Mesenchymal stem cell (in vitro differentiated cells and primary cell): ENCODE measurements at regions not wholly inside any gene's neighbourhood (a gene's known extent, or its start where the extent isn't known, plus 50 kb on each side); places are given as distances from the start of the nearest gene placed in this dataset.

Experiments used
- DNase-seq: peaks from one replicate; pipeline ENCODE4 v3.0.0-alpha.2; 2013
- H2AFZ ChIP-seq: one replicate; pipeline ENCODE4 v1.6.1; 2013; ENCODE audit warnings: low read depth, mild to moderate bottlenecking, control low read depth, inconsistent platforms, low read length, moderate library complexity
- H2AK5ac ChIP-seq: 2 replicates; pipeline ENCODE4 v1.6.1; 2013; ENCODE audit warnings: low read length, moderate library complexity, mild to moderate bottlenecking, inconsistent platforms; ENCODE audit not compliant: severe bottlenecking
- H2BK120ac ChIP-seq: one replicate; pipeline ENCODE4 v1.6.1; 2013; ENCODE audit warnings: low read depth, mild to moderate bottlenecking, inconsistent platforms, low read length, moderate library complexity
- H2BK12ac ChIP-seq, 2 experiments: one replicate each; pipeline ENCODE4 v1.6.1; 2013; ENCODE audit warnings: inconsistent platforms in 2 of 2, low read length in 2 of 2, mild to moderate bottlenecking in 2 of 2, moderate library complexity in 2 of 2, control low read depth in 1 of 2
- H2BK15ac ChIP-seq: one replicate; pipeline ENCODE4 v1.6.1; 2013; ENCODE audit warnings: mild to moderate bottlenecking, low read depth, inconsistent platforms; ENCODE audit not compliant: poor library complexity, severe bottlenecking
- H2BK5ac ChIP-seq: 2 replicates; pipeline ENCODE4 v1.6.1; 2013; ENCODE audit warnings: low read depth, mild to moderate bottlenecking, low read length, control low read depth, inconsistent platforms; ENCODE audit not compliant: poor library complexity, severe bottlenecking
- H3K14ac ChIP-seq, 2 experiments: one replicate each; pipeline ENCODE4 v1.6.1; 2013; ENCODE audit warnings: inconsistent platforms in 2 of 2, low read length in 2 of 2, control low read depth in 1 of 2, mild to moderate bottlenecking in 1 of 2, moderate library complexity in 1 of 2
- H3K18ac ChIP-seq, 2 experiments: one replicate each; pipeline ENCODE4 v1.6.1; 2013; ENCODE audit warnings: inconsistent platforms in 2 of 2, low read length in 2 of 2, control low read depth in 1 of 2, low read depth in 1 of 2, mild to moderate bottlenecking in 1 of 2
- H3K23ac ChIP-seq, 2 experiments: one replicate each; pipeline ENCODE4 v1.6.1; 2013; ENCODE audit warnings: inconsistent platforms in 2 of 2, low read length in 2 of 2, mild to moderate bottlenecking in 2 of 2, moderate library complexity in 2 of 2, control low read depth in 1 of 2
- H3K27ac ChIP-seq: 2 replicates; pipeline ENCODE4 v1.5.1; 2013; ENCODE audit warnings: mild to moderate bottlenecking, moderate library complexity, low read length, control low read depth, inconsistent platforms; ENCODE audit not compliant: poor library complexity, severe bottlenecking
- H3K27me3 ChIP-seq, 2 experiments: 2 replicates each; pipeline versions ENCODE4 v1.6.1 to v1.7.0; 2013; ENCODE audit warnings: low read length in 2 of 2, mild to moderate bottlenecking in 2 of 2, moderate library complexity in 2 of 2, control low read depth in 1 of 2, inconsistent platforms in 1 of 2; ENCODE audit not compliant: control insufficient read depth in 1 of 2, insufficient read depth in 1 of 2
- H3K36me3 ChIP-seq, 2 experiments: 2 replicates each; pipeline versions ENCODE4 v1.6.1 to v1.7.0; 2013; ENCODE audit warnings: low read length in 2 of 2, control low read depth in 1 of 2, inconsistent platforms in 1 of 2, low read depth in 1 of 2, mild to moderate bottlenecking in 1 of 2; ENCODE audit not compliant: insufficient read depth in 2 of 2, control insufficient read depth in 1 of 2
- H3K4ac ChIP-seq, 2 experiments: one replicate each; pipeline ENCODE4 v1.6.1; 2013; ENCODE audit warnings: inconsistent platforms in 2 of 2, low read length in 2 of 2, mild to moderate bottlenecking in 2 of 2, moderate library complexity in 2 of 2, control low read depth in 1 of 2, low read depth in 1 of 2
- H3K4me1 ChIP-seq: 2 replicates; pipeline ENCODE4 v1.6.1; 2013; ENCODE audit warnings: low read depth, low read length, control low read depth; ENCODE audit not compliant: control insufficient read depth, insufficient read depth
- H3K4me2 ChIP-seq: 2 replicates; pipeline ENCODE4 v1.6.1; 2013; ENCODE audit warnings: low read length, mild to moderate bottlenecking, inconsistent platforms; ENCODE audit not compliant: poor library complexity, severe bottlenecking
- H3K4me3 ChIP-seq, 2 experiments: 2 replicates each; pipeline versions ENCODE4 v1.5.1 to v1.7.0; 2013; ENCODE audit warnings: low read length in 2 of 2, mild to moderate bottlenecking in 2 of 2, control low read depth in 1 of 2, low read depth in 1 of 2; ENCODE audit not compliant: insufficient read depth in 1 of 2
- H3K79me1 ChIP-seq: replicated peaks from 2 replicates; pipeline ENCODE4 v1.6.1; 2013; ENCODE audit warnings: mild to moderate bottlenecking, control low read depth, low read length, inconsistent platforms; ENCODE audit not compliant: poor library complexity, severe bottlenecking
- H3K9ac ChIP-seq: 2 replicates; pipeline ENCODE4 v1.7.0; 2013; ENCODE audit warnings: mild to moderate bottlenecking, low read length, moderate library complexity
- H3K9me3 ChIP-seq: 2 replicates; pipeline ENCODE4 v1.7.0; 2013; ENCODE audit warnings: mild to moderate bottlenecking, low read length; ENCODE audit not compliant: control insufficient read depth
- H4K8ac ChIP-seq: one replicate; pipeline ENCODE4 v1.6.1; 2013; ENCODE audit warnings: inconsistent platforms, mild to moderate bottlenecking, low read length, moderate library complexity
- H4K91ac ChIP-seq: one replicate; pipeline ENCODE4 v1.6.1; 2013; ENCODE audit warnings: mild to moderate bottlenecking, low read length, inconsistent platforms
- WGBS: methylation state at CpG from one replicate; pipeline ENCODE4 v1.1.7; 2013; ENCODE audit warnings: mixed read lengths; 5-methylcytosine and 5-hydroxymethylcytosine counted together

DNA sequence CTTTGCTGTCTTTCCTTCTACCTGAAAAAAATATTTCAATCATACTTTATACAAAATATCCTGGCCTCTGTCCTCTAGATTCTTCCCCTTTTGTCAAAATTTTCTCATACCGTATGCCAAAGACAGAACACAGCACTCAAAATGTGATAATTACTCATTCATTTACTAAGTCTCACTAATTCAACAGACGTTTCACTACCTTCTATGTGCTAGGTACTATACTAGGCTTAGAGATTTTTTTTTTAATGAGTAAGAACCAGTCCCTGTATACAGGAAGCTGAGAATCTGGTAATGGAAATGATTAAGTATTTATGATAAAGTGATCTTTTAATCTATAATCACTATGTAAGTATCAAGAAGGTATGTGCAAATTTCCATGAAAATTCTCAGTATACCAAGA is 128.0 kb downstream of the ELAPOR2 start:
- H2BK120ac ChIP-seq = no peak overlapping the region
- no peak overlapping the region for H3K4me3 ChIP-seq
- H4K8ac ChIP-seq = no peak overlapping the region
- H3K79me1 ChIP-seq = no peaks in the 10 kb centered on the region
- peaks cover 0 to 6% of the 10 kb centered on the region in 2 experiments for H3K36me3 ChIP-seq
- H3K9ac ChIP-seq = peak overlapping the region; percentile 2
- no peaks in the 10 kb centered on the region for H3K4me1 ChIP-seq
- no peaks in the 10 kb centered on the region for H3K27me3 ChIP-seq
- H3K4ac ChIP-seq = no peak overlapping the region
- no peak overlapping the region for H2BK5ac ChIP-seq
- H3K14ac ChIP-seq = no peak overlapping the region
- DNase-seq = no peak
- H2AFZ ChIP-seq = no peak overlapping the region
- no peak overlapping the region for H2BK15ac ChIP-seq
- H4K91ac ChIP-seq = no peak overlapping the region
- H3K18ac ChIP-seq = no peak overlapping the region
- no peaks in the 10 kb centered on the region for H3K9me3 ChIP-seq
- H3K4me2 ChIP-seq = no peak overlapping the region
- no peak overlapping the region for H2BK12ac ChIP-seq
- H2AK5ac ChIP-seq = no peak overlapping the region
- WGBS = 100% methylated on average over 1 of the region's 2 CpGs
- H3K27ac ChIP-seq = no peak overlapping the region
- no peak overlapping the region for H3K23ac ChIP-seq

DNA sequence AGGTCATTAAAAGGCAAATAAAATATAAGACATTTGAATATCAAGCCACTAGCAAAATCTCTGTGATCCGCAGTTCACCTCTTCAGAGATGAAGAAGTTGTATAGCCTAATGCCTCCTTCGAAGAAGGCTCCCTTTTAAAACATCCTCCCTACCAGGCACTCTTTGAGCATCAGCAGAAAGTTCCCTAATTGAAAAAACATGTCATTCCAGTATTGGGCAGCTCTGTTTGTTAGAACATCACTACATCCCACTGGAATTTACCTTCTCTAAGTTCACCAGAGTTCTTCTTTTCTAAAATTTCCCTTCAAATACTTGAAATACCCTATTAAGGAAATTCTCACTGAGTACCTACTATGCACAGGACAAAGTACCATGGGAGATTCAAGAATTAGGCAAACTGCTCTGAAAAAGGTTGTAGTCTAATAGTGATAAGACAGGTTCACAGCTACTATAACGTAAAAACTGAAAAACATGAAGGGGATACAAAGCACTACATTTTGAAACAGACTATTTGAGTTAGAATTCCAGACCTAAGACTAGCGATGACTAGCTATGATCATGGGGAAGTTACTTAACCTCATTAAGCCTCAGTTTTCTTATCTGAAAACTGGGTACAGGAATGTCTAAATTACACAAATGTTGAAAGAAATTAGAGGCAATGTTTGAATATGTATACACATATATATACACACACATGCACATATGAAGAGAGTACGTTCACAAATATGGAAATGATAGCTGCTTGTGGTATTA is 128.7 kb downstream of the ELAPOR2 start:
- Histone ChIP-seq H3K4me2 (no peak overlapping the region), H2BK120ac (no peak overlapping the region), H2AFZ (no peak overlapping the region), H3K4me3 (no peak overlapping the region), H2BK12ac (no peak overlapping the region), H3K4ac (no peak overlapping the region), H3K9ac (no peak overlapping the region), H3K79me1 (no peaks in the 10 kb centered on the region), H2AK5ac (no peak overlapping the region), H3K14ac (no peak overlapping the region), H3K18ac (no peak overlapping the region), H3K9me3 (no peaks in the 10 kb centered on the region), H3K27me3 (no peaks in the 10 kb centered on the region), H3K4me1 (no peaks in the 10 kb centered on the region), H3K27ac (no peak overlapping the region), H2BK5ac (no peak overlapping the region), H3K23ac (no peak overlapping the region), H4K91ac (no peak overlapping the region), H3K36me3 (peaks cover 0 to 5% of the 10 kb centered on the region in 2 experiments), H2BK15ac (no peak overlapping the region), H4K8ac (no peak overlapping the region)
- WGBS = 96% methylated on average over 3 of the region's 5 CpGs
- no peak for DNase-seq

DNA sequence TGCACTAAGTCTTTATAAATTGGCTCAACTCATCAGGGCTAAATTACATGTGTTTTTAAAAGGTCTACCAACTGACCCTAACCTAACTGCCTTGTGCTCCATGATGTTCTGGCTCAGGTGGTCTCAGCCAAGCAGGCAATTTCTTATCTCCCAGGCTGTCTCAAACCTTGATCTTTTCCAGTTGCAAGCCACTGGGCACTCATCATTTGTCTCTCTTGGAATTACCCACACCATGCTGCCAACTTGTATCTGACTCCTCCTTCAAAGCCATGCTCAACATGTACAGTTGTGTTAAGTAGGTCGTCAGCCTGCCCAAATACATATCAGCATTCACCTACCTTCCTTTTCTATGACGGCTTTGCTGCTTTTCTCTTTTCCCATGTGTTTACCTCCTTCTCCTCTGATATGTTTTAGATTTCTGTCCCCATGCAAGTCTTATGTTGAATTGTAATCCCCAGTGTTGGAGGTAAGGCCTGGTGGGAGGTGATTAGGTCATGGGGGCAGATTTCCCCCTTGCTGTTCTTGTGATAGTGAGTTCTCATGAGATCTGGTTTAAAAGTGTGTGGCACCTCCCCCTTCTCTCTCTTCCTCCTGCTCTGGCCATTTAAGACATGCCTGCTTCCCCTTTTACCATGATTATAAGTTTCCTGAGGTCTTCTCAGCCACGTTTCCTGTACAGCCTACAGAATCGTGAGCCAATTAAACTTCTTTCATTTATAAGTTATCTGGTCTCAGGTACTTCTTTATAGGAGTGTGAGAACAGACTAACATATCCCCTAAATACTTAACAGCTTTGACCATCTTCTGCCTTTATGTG is 130.0 kb downstream of the ELAPOR2 start:
- H3K27ac ChIP-seq = no peak overlapping the region
- H2BK120ac ChIP-seq = no peak overlapping the region
- H4K8ac ChIP-seq = no peak overlapping the region
- no peak overlapping the region for H4K91ac ChIP-seq
- H2BK5ac ChIP-seq = no peak overlapping the region
- H3K9me3 ChIP-seq = no peaks in the 10 kb centered on the region
- H3K79me1 ChIP-seq = no peaks in the 10 kb centered on the region
- no peak overlapping the region for H3K23ac ChIP-seq
- H3K14ac ChIP-seq = no peak overlapping the region
- H2AK5ac ChIP-seq = no peak overlapping the region
- H3K4me2 ChIP-seq = no peak overlapping the region
- H2BK12ac ChIP-seq = no peak overlapping the region
- H3K27me3 ChIP-seq = no peaks in the 10 kb centered on the region
- no peak overlapping the region for H3K18ac ChIP-seq
- no peak overlapping the region for H2AFZ ChIP-seq
- no peak overlapping the region for H3K9ac ChIP-seq
- no peak overlapping the region for H2BK15ac ChIP-seq
- H3K36me3 ChIP-seq = peaks cover 0 to 5% of the 10 kb centered on the region in 2 experiments
- 80% methylated on average over 2 of the region's 4 CpGs for WGBS
- DNase-seq = no peak
- no peak overlapping the region for H3K4ac ChIP-seq
- H3K4me3 ChIP-seq = no peak overlapping the region
- H3K4me1 ChIP-seq = no peaks in the 10 kb centered on the region

DNA sequence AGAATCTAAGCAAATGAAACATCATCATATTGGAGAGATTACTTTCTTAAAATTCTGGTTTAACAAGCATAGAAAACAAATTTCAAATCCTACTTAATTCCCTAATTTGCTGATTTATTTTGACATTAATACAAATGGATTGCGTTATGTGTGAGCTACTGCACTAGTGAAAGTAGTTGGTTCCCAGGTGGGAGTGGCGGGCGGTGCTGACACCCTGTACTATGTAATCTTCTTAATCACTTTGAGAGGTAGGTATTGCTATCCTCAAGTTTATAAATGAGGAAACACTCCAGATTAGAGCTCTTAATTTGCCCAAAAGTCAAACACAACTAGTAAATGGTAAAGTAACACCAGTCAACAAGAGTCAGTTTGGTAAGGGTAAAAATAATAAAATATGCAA is 131.1 kb downstream of the ELAPOR2 start:
- H2AK5ac ChIP-seq = no peak overlapping the region
- no peak for DNase-seq
- no CpG with 5 or more reads among the region's 3 CpGs for WGBS

More for the DNA sequence above, 131.1 kb downstream of the ELAPOR2 start:
- Histone ChIP-seq H4K8ac (no peak overlapping the region), H3K4me1 (no peaks in the 10 kb centered on the region), H3K4me3 (no peak overlapping the region), H3K18ac (no peak overlapping the region), H3K9me3 (no peaks in the 10 kb centered on the region), H2BK120ac (no peak overlapping the region), H2BK12ac (no peak overlapping the region), H3K27ac (no peak overlapping the region), H2AFZ (no peak overlapping the region), H2BK15ac (no peak overlapping the region), H3K9ac (no peak overlapping the region), H3K4ac (no peak overlapping the region), H3K27me3 (no peaks in the 10 kb centered on the region), H3K79me1 (no peaks in the 10 kb centered on the region), H2BK5ac (no peak overlapping the region), H3K4me2 (no peak overlapping the region), H3K14ac (no peak overlapping the region), H3K36me3 (peaks cover 0 to 5% of the 10 kb centered on the region in 2 experiments), H3K23ac (no peak overlapping the region), H4K91ac (no peak overlapping the region)
